ENCODE measurements at regions not wholly inside any gene's neighbourhood (a gene's known extent, or its start where the extent isn't known, plus 50 kb on each side); places are given as distances from the start of the nearest gene placed in this dataset.

GRCh38 chr5:156031181-156031580, 295.8 kb upstream of the SGCD start:
- H3K27ac ChIP-seq (ENCODE audit: extremely low read depth, low read depth, low read length) = no peak overlapping the region
- no peaks in the 10 kb centered on the region for H4K20me1 ChIP-seq (replicated peaks; ENCODE audit: control insufficient read depth, insufficient read depth, low read length)
- no peak overlapping the region for H3K4me3 ChIP-seq
- H3K9me3 ChIP-seq (replicated peaks; ENCODE audit: control insufficient read depth, insufficient read depth, low read depth, low read length) = no peaks in the 10 kb centered on the region
- DNase-seq (ENCODE audit: extremely low read depth in 1 of 4, low spot score in 3 of 4) (no peak), ATAC-seq (no peak), FAIRE-seq (no peak)
- in situ Hi-C loops (cut with MboI) = no loop called here
- no peaks in the 10 kb centered on the region for H3K9me1 ChIP-seq (ENCODE audit: control insufficient read depth, insufficient read depth, low read length)
- POLR2A ChIA-PET = no interaction called here
- WGBS (ENCODE audit: insufficient coverage, low coverage, missing lambda C conversion rate) = 0% methylated on average over 1 of the region's 1 CpG
- H3K4me2 ChIP-seq (ENCODE audit: insufficient read depth, low read length) = no peak overlapping the region
- BruUV-seq (replicated peaks) = no TSS peak
- intact Hi-C loops (cut with micrococcal nuclease) = no loop called here
- H3K9ac ChIP-seq (ENCODE audit: insufficient read depth in 1 of 2, low read depth in 2 of 2, low read length in 2 of 2) = no peak overlapping the region
- H2AFZ ChIP-seq (ENCODE audit: low read depth, low read length) = no peak overlapping the region
- no peaks in the 10 kb centered on the region for H3K4me1 ChIP-seq (replicated peaks in 1 of 2; ENCODE audit: control insufficient read depth in 2 of 2, insufficient read depth in 2 of 2, low read length in 2 of 2)
- no peaks in the 10 kb centered on the region for H3K79me2 ChIP-seq (ENCODE audit: control insufficient read depth, insufficient read depth, low read length)
- CTCF ChIA-PET (ENCODE audit: low intra/inter-chr PET ratio) = no interaction called here
- TF ChIP-seq ZBTB1 (CRISPR knock-in tag; IDR thresholded peaks at IDR 0.05; ENCODE audit: borderline replicate concordance, low read depth) (no peak), XRCC5 (IDR thresholded peaks at IDR 0.05; ENCODE audit: low read depth, low read length) (no peak), ZNF592 (IDR thresholded peaks at IDR 0.05) (no peak), ZNF3 (CRISPR knock-in tag; IDR thresholded peaks at IDR 0.05) (no peak), ZNF699 (CRISPR knock-in tag; IDR thresholded peaks at IDR 0.05; ENCODE audit: insufficient replicate concordance) (no peak), ZNF644 (tag; IDR thresholded peaks at IDR 0.05; ENCODE audit: low read depth) (no peak), DPF2 (IDR thresholded peaks at IDR 0.05) (no peak), CREB3 (tag; conservative IDR thresholded peaks at IDR 0.05; ENCODE audit: low read depth) (no peak), GATA2 (CRISPR knock-in tag; IDR thresholded peaks at IDR 0.05) (no peak), ZNF76 (CRISPR knock-in tag; IDR thresholded peaks at IDR 0.05; ENCODE audit: borderline replicate concordance) (no peak), POU5F1 (IDR thresholded peaks at IDR 0.05; ENCODE audit: borderline replicate concordance, low read depth, low read length, partially characterized antibody) (no peak), ZBTB17 (CRISPR knock-in tag; IDR thresholded peaks at IDR 0.05) (no peak), HEY1 (CRISPR knock-in tag; IDR thresholded peaks at IDR 0.05; ENCODE audit: borderline replicate concordance) (no peak), ILF3 (IDR thresholded peaks at IDR 0.05; ENCODE audit: borderline replicate concordance) (no peak), CREBBP (IDR thresholded peaks at IDR 0.05; ENCODE audit: low read depth, low read length) (no peak), CGGBP1 (CRISPR knock-in tag; IDR thresholded peaks at IDR 0.05) (no peak)
- H3K36me3 ChIP-seq (ENCODE audit: control insufficient read depth, insufficient read depth, low read length) = no peaks in the 10 kb centered on the region
- no peaks in the 10 kb centered on the region for H3K27me3 ChIP-seq (ENCODE audit: control insufficient read depth in 2 of 2, insufficient read depth in 2 of 2, low read length in 2 of 2)
